Subcutaneous abdominal adipose tissue (tissue), 5 donors: ENCODE measurements at regions not wholly inside any gene's neighbourhood (a gene's known extent, or its start where the extent isn't known, plus 50 kb on each side); places are given as distances from the start of the nearest gene placed in this dataset.

Source experiments
- H3K27ac ChIP-seq: one replicate; pipeline ENCODE4 v1.7.0; 2013; ENCODE audit warnings: low read depth, mild to moderate bottlenecking, inconsistent platforms, low read length, moderate library complexity
- H3K27me3 ChIP-seq, 5 donors: one replicate each; pipeline ENCODE4 v1.7.0; 2013; ENCODE audit warnings: low read length in 5 of 5, inconsistent platforms in 1 of 5; ENCODE audit not compliant: control insufficient read depth in 5 of 5, insufficient read depth in 4 of 5
- H3K36me3 ChIP-seq, 5 donors: one replicate each; pipeline ENCODE4 v1.7.0; 2013; ENCODE audit warnings: low read length in 5 of 5; ENCODE audit not compliant: control insufficient read depth in 5 of 5, insufficient read depth in 5 of 5
- H3K4me1 ChIP-seq, 5 donors: one replicate each; pipeline ENCODE4 v1.7.0; 2013; ENCODE audit warnings: low read length in 5 of 5, mild to moderate bottlenecking in 3 of 5, moderate library complexity in 1 of 5; ENCODE audit not compliant: control insufficient read depth in 5 of 5, insufficient read depth in 5 of 5
- H3K4me3 ChIP-seq, 5 donors: one replicate each; pipeline ENCODE4 v1.7.0; 2013; ENCODE audit warnings: low read length in 5 of 5, low read depth in 1 of 5
- H3K9ac ChIP-seq, 5 donors: one replicate each; pipeline ENCODE4 v1.7.0; 2013; ENCODE audit warnings: low read length in 5 of 5, mild to moderate bottlenecking in 4 of 5, moderate library complexity in 3 of 5
- H3K9me3 ChIP-seq, 5 donors: one replicate each; pipeline ENCODE4 v1.7.0; 2013; ENCODE audit warnings: low read length in 5 of 5; ENCODE audit not compliant: control insufficient read depth in 5 of 5
- donor health status: healthy.
- donor health status: healthy.
- donor health status: healthy.
- donor health status: healthy.
- donor health status: healthy.

GRCh38 chr4:26174027-26174426, 146.8 kb upstream of the RBPJ start:
- peaks cover 0 to 10% (median 5%) of the 10 kb centered on the region in 5 donors for H3K4me1 ChIP-seq
- no peak overlapping the region for H3K4me3 ChIP-seq
- no peak overlapping the region for H3K9ac ChIP-seq
- no peaks in the 10 kb centered on the region for H3K9me3 ChIP-seq
- H3K27ac ChIP-seq = no peak overlapping the region
- no peaks in the 10 kb centered on the region for H3K36me3 ChIP-seq
- peaks cover 0 to 5% (median 3%) of the 10 kb centered on the region in 5 donors for H3K27me3 ChIP-seq

GRCh38 chr4:26175006-26175786, 145.6 kb upstream of the RBPJ start:
- peaks cover 0 to 5% (median 3%) of the 10 kb centered on the region in 5 donors for H3K27me3 ChIP-seq
- H3K27ac ChIP-seq = no peak overlapping the region
- peaks cover 0 to 10% (median 5%) of the 10 kb centered on the region in 5 donors for H3K4me1 ChIP-seq
- no peaks in the 10 kb centered on the region for H3K36me3 ChIP-seq
- no peak overlapping the region for H3K4me3 ChIP-seq
- H3K9ac ChIP-seq = no peak overlapping the region
- no peaks in the 10 kb centered on the region for H3K9me3 ChIP-seq

DNA sequence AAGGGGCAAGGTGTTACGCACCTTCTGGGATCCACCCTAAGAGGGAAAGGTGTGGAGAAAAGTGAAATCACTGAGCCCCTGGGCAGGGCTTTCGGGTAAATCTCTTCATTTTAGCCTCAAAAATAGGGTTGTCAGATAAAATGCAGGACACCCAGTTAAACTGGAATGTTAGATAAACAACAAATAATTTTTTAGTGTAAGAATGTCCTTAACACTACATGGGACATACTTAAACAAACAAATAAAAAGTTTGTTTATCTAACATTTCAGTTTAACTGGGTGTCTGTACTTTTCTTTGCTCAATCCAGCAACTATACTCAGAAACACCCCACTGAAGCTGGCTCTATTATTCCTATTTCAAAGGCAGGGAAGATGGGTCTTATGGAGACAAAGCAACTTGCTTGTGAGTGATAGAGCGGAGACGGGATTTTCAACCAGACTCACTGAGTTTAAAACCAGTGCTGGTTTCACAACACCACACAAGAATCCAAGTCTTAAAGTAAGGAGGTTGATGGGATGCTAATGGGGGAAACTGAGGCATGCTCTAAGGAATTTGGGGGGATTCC, 144.8 kb upstream of the RBPJ start:
- peaks cover 0 to 5% (median 3%) of the 10 kb centered on the region in 5 donors for H3K27me3 ChIP-seq
- H3K36me3 ChIP-seq = no peaks in the 10 kb centered on the region
- H3K9me3 ChIP-seq = peaks cover 0 to 4% (median 0%) of the 10 kb centered on the region in 5 donors
- peaks cover 0 to 11% (median 5%) of the 10 kb centered on the region in 5 donors for H3K4me1 ChIP-seq
- no peak overlapping the region for H3K9ac ChIP-seq
- no peak overlapping the region for H3K4me3 ChIP-seq
- no peak overlapping the region for H3K27ac ChIP-seq

DNA sequence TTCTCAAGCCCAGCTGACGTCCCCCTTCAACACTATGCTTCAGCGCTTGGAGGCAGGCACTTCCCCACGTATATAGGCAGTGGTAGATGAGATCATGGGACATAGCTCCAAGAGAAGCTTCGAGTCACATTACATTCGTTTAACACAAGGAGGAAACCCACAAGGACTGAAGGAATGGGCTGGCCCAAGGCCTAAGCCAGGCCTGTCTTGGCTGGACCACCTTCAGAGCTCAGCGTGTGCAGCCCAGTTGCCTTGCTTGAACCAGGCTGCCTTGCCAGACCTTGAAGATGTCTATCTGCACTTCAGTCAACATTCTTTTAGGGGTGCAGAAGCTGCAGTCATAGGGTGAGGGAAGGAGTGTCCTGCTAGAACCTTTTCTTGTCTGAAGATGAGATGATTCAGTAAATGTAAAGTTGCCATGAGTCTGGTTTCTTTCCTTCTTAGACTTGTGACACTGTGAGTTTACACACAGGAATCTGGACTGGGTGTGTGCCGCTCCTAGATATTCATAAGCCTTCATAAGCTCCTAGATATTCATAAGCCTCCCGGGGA, 144.1 kb upstream of the RBPJ start:
- H3K4me1 ChIP-seq = peaks cover 0 to 11% (median 5%) of the 10 kb centered on the region in 5 donors
- no peak overlapping the region for H3K27ac ChIP-seq
- peaks cover 0 to 3% (median 2%) of the 10 kb centered on the region in 5 donors for H3K27me3 ChIP-seq
- H3K9me3 ChIP-seq = peaks cover 0 to 4% (median 0%) of the 10 kb centered on the region in 5 donors
- H3K9ac ChIP-seq = no peak overlapping the region
- no peaks in the 10 kb centered on the region for H3K36me3 ChIP-seq
- no peak overlapping the region for H3K4me3 ChIP-seq

DNA sequence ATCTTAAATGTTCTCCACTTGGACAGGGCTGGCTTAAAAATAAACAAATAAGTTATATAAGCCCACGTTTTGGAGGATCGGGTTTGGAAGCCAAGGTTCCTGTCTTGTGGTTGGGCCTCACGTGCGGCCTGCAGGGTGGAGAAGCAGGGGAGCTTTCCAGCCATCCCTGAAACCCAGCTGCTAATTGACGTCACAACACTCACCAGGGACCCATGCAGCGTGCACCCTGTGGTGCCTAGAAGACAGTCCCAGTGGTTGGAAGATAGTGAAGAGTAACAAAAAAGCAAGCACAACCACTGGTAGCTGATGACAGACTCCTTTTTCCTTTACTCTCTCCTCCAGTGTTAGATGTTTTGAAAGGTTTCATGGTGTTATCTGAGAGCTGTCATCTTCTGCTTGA, 142.0 kb upstream of the RBPJ start:
- H3K9ac ChIP-seq = no peak overlapping the region
- H3K27ac ChIP-seq = no peak overlapping the region
- no peaks in the 10 kb centered on the region for H3K27me3 ChIP-seq
- H3K9me3 ChIP-seq = peaks cover 0 to 4% (median 0%) of the 10 kb centered on the region in 5 donors
- peaks cover 0 to 10% (median 5%) of the 10 kb centered on the region in 5 donors for H3K4me1 ChIP-seq
- H3K36me3 ChIP-seq = no peaks in the 10 kb centered on the region
- no peak overlapping the region for H3K4me3 ChIP-seq

GRCh38 chr4:26179316-26179760, 141.5 kb upstream of the RBPJ start:
- Histone ChIP-seq H3K4me1 (peaks cover 0 to 10% (median 5%) of the 10 kb centered on the region in 5 donors), H3K4me3 (no peak overlapping the region), H3K9me3 (peaks cover 0 to 4% (median 0%) of the 10 kb centered on the region in 5 donors), H3K27me3 (no peaks in the 10 kb centered on the region), H3K36me3 (no peaks in the 10 kb centered on the region), H3K9ac (no peak overlapping the region), H3K27ac (no peak overlapping the region)

GRCh38 chr4:26181616-26182015, 139.2 kb upstream of the RBPJ start:
- H3K27me3 ChIP-seq = no peaks in the 10 kb centered on the region
- peaks cover 0 to 7% (median 5%) of the 10 kb centered on the region in 5 donors for H3K4me1 ChIP-seq
- no peak overlapping the region for H3K27ac ChIP-seq
- no peaks in the 10 kb centered on the region for H3K36me3 ChIP-seq
- H3K9ac ChIP-seq = no peak overlapping the region
- H3K4me3 ChIP-seq = no peak overlapping the region
- H3K9me3 ChIP-seq = peaks cover 0 to 4% (median 0%) of the 10 kb centered on the region in 5 donors

DNA sequence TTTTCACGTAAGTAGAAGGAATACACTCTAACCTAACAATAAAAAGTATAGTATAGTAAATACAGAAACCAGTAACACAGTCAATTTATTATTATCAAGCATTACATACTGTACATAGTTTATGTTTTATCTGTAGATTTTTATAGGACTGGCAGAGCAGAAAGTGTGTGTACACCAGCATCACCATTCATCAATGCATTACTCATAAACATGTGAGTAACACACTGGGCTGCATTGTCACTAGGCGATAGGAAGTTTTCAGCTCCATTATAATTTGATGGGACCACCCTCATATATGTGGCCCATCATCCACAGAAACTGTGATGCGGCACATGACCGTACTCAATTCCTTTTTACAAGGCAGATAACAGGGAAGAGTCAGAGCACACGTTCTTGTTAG, 137.8 kb upstream of the RBPJ start:
- H3K36me3 ChIP-seq = no peaks in the 10 kb centered on the region
- no peak overlapping the region for H3K4me3 ChIP-seq
- no peaks in the 10 kb centered on the region for H3K27me3 ChIP-seq
- H3K4me1 ChIP-seq = peaks cover 0 to 7% (median 4%) of the 10 kb centered on the region in 5 donors
- no peak overlapping the region for H3K27ac ChIP-seq
- no peak overlapping the region for H3K9ac ChIP-seq
- H3K9me3 ChIP-seq = peaks cover 0 to 4% (median 0%) of the 10 kb centered on the region in 5 donors

- Histone ChIP-seq H3K36me3 (no peaks in the 10 kb centered on the region), H3K27me3 (no peaks in the 10 kb centered on the region), H3K9me3 (peaks cover 0 to 3% (median 0%) of the 10 kb centered on the region in 5 donors), H3K4me3 (no peak overlapping the region), H3K27ac (no peak overlapping the region), H3K9ac (no peak overlapping the region), H3K4me1 (peaks cover 0 to 4% (median 0%) of the 10 kb centered on the region in 5 donors)
Observed at GRCh38 chr4:26185436-26185835, 135.4 kb upstream of the RBPJ start.

DNA sequence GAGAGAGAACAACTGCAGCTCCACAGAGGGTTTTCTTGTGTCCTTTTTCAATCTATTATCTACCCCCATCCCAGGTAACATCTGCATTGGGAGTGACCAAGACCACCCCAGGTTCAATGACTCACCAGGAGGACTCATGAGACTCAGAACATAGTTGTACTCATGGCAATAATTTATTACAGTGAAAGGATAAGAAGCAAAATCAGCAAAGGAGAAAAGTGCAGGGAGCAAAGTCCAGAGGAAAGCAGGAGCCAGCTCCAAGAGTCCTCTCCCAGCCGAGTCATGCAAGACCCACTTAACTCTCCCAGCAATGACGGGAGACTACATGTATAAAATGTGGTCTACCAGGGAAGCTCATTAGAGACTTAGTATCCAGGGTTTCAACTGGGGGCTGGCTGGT, 129.5 kb upstream of the RBPJ start:
- no peak overlapping the region for H3K27ac ChIP-seq
- H3K4me1 ChIP-seq = peaks cover 0 to 5% (median 3%) of the 10 kb centered on the region in 5 donors
- H3K4me3 ChIP-seq = no peak overlapping the region
- H3K36me3 ChIP-seq = no peaks in the 10 kb centered on the region
- no peaks in the 10 kb centered on the region for H3K9me3 ChIP-seq
- no peaks in the 10 kb centered on the region for H3K27me3 ChIP-seq
- no peak overlapping the region for H3K9ac ChIP-seq
